Keratinocyte (primary cell): ENCODE measurements at regions not wholly inside any gene's neighbourhood (a gene's known extent, or its start where the extent isn't known, plus 50 kb on each side); places are given as distances from the start of the nearest gene placed in this dataset.

ENCODE experiments used
- DNase-seq: peaks from one replicate; pipeline ENCODE4 v3.0.0-alpha.2; 2011; ENCODE audit warnings: low read depth, missing footprints, low spot score
- FAIRE-seq: peaks from 2 replicates; lab custom pipeline; 2011; peaks lifted over from hg19 to GRCh38; lab: Jason Lieb, UNC
- H2AFZ ChIP-seq: 2 replicates; pipeline ENCODE4 v1.6.0; 2012; ENCODE audit warnings: low read length, control low read depth, inconsistent platforms; ENCODE audit not compliant: control insufficient read depth
- H3K27ac ChIP-seq: 2 replicates; pipeline ENCODE4 v1.5.1; 2011; ENCODE audit warnings: low read length; ENCODE audit not compliant: control insufficient read depth, insufficient read depth
- H3K27me3 ChIP-seq: 3 replicates; pipeline ENCODE4 v1.6.0; 2011; ENCODE audit warnings: low read length; ENCODE audit not compliant: control insufficient read depth, insufficient read depth; ENCODE audit errors: extremely low read depth
- H3K36me3 ChIP-seq, 2 experiments: 2 replicates in 1 of 2; 3 replicates in 1 of 2; pipeline ENCODE4 v1.5.1; 2011; ENCODE audit warnings: low read length in 2 of 2, mild to moderate bottlenecking in 1 of 2; ENCODE audit not compliant: control insufficient read depth in 2 of 2, insufficient read depth in 2 of 2; ENCODE audit errors: extremely low read depth in 1 of 2
- H3K4me1 ChIP-seq: 3 replicates; pipeline ENCODE4 v1.5.1; 2011; ENCODE audit warnings: low read length; ENCODE audit not compliant: control insufficient read depth, insufficient read depth; ENCODE audit errors: extremely low read depth
- H3K4me2 ChIP-seq: 3 replicates; pipeline ENCODE4 v1.6.0; 2011; ENCODE audit warnings: low read depth, low read length; ENCODE audit not compliant: control insufficient read depth, insufficient read depth; ENCODE audit errors: extremely low read depth
- H3K4me3 ChIP-seq, 3 experiments: fragments of 200-600 bp in 1 of 3; sonication (generic) in 1 of 3; 2 replicates in 2 of 3; 3 replicates in 1 of 3; pipeline ENCODE4 v1.5.1; 2011 to 2016; ENCODE audit warnings: low read length in 3 of 3, mild to moderate bottlenecking in 3 of 3, control low read depth in 2 of 3, inconsistent platforms in 1 of 3, low read depth in 1 of 3, mixed read lengths in 1 of 3, mixed run types in 1 of 3, moderate library complexity in 1 of 3; ENCODE audit not compliant: control insufficient read depth in 2 of 3, insufficient read depth in 2 of 3; ENCODE audit errors: extremely low read depth in 1 of 3
- H3K79me2 ChIP-seq: 2 replicates; pipeline ENCODE4 v1.6.0; 2012; ENCODE audit warnings: low read length; ENCODE audit not compliant: control insufficient read depth, insufficient read depth
- H3K9ac ChIP-seq: 3 replicates; pipeline ENCODE4 v1.6.0; 2011; ENCODE audit warnings: low read length; ENCODE audit not compliant: control insufficient read depth, insufficient read depth; ENCODE audit errors: extremely low read depth
- H3K9me1 ChIP-seq: 3 replicates; pipeline ENCODE4 v1.6.0; 2011; ENCODE audit warnings: low read length; ENCODE audit not compliant: control insufficient read depth, insufficient read depth; ENCODE audit errors: extremely low read depth
- H3K9me3 ChIP-seq: 2 replicates; pipeline ENCODE4 v1.5.1; 2012; ENCODE audit warnings: low read depth, low read length; ENCODE audit not compliant: control insufficient read depth
- H4K20me1 ChIP-seq: 3 replicates; pipeline ENCODE4 v1.6.0; 2011; ENCODE audit warnings: low read length; ENCODE audit not compliant: control insufficient read depth, insufficient read depth; ENCODE audit errors: extremely low read depth
- CTCF ChIP-seq, 3 experiments: IDR thresholded peaks in 1 of 3; conservative IDR thresholded peaks in 1 of 3; optimal IDR thresholded peaks in 1 of 3; 2 replicates in 2 of 3; 3 replicates in 1 of 3; pipeline versions ENCODE3 to v1.5.1; 2011; ENCODE audit warnings: low read length in 3 of 3, mild to moderate bottlenecking in 3 of 3, moderate library complexity in 2 of 3, control low read depth in 1 of 3, inconsistent platforms in 1 of 3; ENCODE audit not compliant: insufficient read depth in 2 of 3; ENCODE audit errors: extremely low read depth in 1 of 3
- EZH2 ChIP-seq: IDR thresholded peaks from one replicate; pipeline ENCODE4 v1.6.1; 2012; ENCODE audit warnings: inconsistent platforms, mild to moderate bottlenecking, low read length, moderate library complexity
- dilution Hi-C: fragments of 300-500 bp; cut with MboI; formaldehyde crosslinking; loops from one replicate; pipeline ENCODE4 v1.7.0; 2020; ENCODE audit warnings: low sequenced_read_pairs; ENCODE audit not compliant: extremely low pct_ligation_motif_present
- small RNA-seq, 3 experiments: library from RNA; depleted of rRNA; stranded (forward); fragments of <200 nt; gene quantifications; one replicate each; pipeline ENCODE3, GENCODE V24; 2012; ENCODE audit warnings: low read depth in 3 of 3, low replicate concordance in 1 of 3; ENCODE audit not compliant: insufficient read length in 3 of 3

GRCh38 chr12:88435334-88436076, 144.8 kb downstream of the KITLG start:
- H4K20me1 ChIP-seq, result no peaks in the 10 kb centered on the region
- H3K27ac ChIP-seq, result no peak overlapping the region
- dilution Hi-C loops, result no loop called here

DNA sequence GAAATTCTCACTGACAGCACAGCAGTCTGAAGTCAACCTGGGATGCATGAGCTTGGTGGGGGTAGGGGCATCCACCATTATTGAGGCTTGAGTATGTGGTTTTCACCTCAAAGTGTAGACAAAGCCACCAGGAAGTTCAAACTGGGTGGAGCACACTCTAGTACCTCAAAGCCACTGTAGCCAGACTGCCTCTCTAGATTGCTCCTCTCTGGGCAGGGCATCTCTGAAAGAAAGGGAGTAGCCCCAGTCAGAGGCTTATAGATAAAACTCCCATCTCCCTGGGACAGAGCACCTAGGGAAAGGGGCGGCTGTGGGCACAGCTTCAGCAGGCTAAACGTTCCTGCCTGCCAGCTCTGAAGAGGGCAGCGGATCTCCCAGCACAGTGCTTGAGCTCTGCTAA, 143.0 kb downstream of the KITLG start:
- Histone ChIP-seq H3K27ac (no peak overlapping the region), H3K79me2 (no peaks in the 10 kb centered on the region), H3K4me2 (no peak overlapping the region), H4K20me1 (no peaks in the 10 kb centered on the region), H3K9me1 (no peaks in the 10 kb centered on the region), H3K4me1 (peaks cover 4% of the 10 kb centered on the region), H3K9ac (no peak overlapping the region), H3K9me3 (no peaks in the 10 kb centered on the region), H3K27me3 (no peaks in the 10 kb centered on the region), H2AFZ (no peak overlapping the region), H3K4me3 (no peak overlapping the region), H3K36me3 (no peaks in the 10 kb centered on the region)
- FAIRE-seq (no peak), DNase-seq (no peak)
- dilution Hi-C loops, result no loop called here
- no peak for TF ChIP-seq EZH2
- no peak for TF ChIP-seq CTCF (optimal IDR thresholded peaks at IDR 0.05 in 1 of 3, IDR thresholded peaks at IDR 0.05 in 1 of 3, conservative IDR thresholded peaks at IDR 0.05 in 1 of 3; ENCODE audit: extremely low read depth in 1 of 3, insufficient read depth in 2 of 3, low read length in 3 of 3)

More at GRCh38 chr12:88435334-88436076, 144.8 kb downstream of the KITLG start:
- FAIRE-seq (no peak), DNase-seq (no peak)
- Histone ChIP-seq H3K4me1 (peaks cover 4% of the 10 kb centered on the region), H3K36me3 (no peaks in the 10 kb centered on the region), H3K79me2 (no peaks in the 10 kb centered on the region), H3K27me3 (no peaks in the 10 kb centered on the region), H3K9ac (no peak overlapping the region), H3K4me2 (no peak overlapping the region), H3K9me3 (no peaks in the 10 kb centered on the region), H3K9me1 (no peaks in the 10 kb centered on the region), H2AFZ (no peak overlapping the region), H3K4me3 (no peak overlapping the region)
- no peak for TF ChIP-seq CTCF (optimal IDR thresholded peaks at IDR 0.05 in 1 of 3, IDR thresholded peaks at IDR 0.05 in 1 of 3, conservative IDR thresholded peaks at IDR 0.05 in 1 of 3; ENCODE audit: extremely low read depth in 1 of 3, insufficient read depth in 2 of 3, low read length in 3 of 3)

Small RNAs in the stretch of these regions (small RNA-seq; reads per million reads assigned to genes)
- gene RF00019, result 0 reads per million in 3 experiments
